Activated CD4-positive, alpha-beta memory T cell treated with anti-CD3 and anti-CD28 coated beads, Interleukin-2, amount 10 ng/mL, durations not matched to agents 7 days and 5 days (primary cell): ENCODE measurements at regions not wholly inside any gene's neighbourhood (a gene's known extent, or its start where the extent isn't known, plus 50 kb on each side); places are given as distances from the start of the nearest gene placed in this dataset.
A peak's percentile ranks its signal among the peaks of the same experiment; 100 is the strongest.

Experiments
- CTCF ChIA-PET: fragments of 350-600 bp; sonication (Branson Sonifier 250); formaldehyde crosslinking; loops from one replicate; lab custom pipeline; 2021; ENCODE audit warnings: antibody characterized with exemption, inconsistent platforms; lab: Charles Lee
- POLR2A ChIA-PET: fragments of 350-600 bp; sonication (Branson Sonifier 250); formaldehyde crosslinking; loops from one replicate; lab custom pipeline; 2021; ENCODE audit warnings: antibody characterized with exemption; lab: Charles Lee
- DNase-seq: peaks from one replicate; pipeline ENCODE4 v3.0.0-alpha.2; 2020
- H3K27ac Mint-ChIP-seq: one replicate; pipeline ENCODE4 v1.8.0; 2021; ENCODE audit warnings: mild to moderate bottlenecking, mixed read lengths
- H3K27me3 Mint-ChIP-seq: one replicate; pipeline ENCODE4 v1.8.0; 2021; ENCODE audit warnings: mixed read lengths
- H3K36me3 Mint-ChIP-seq: one replicate; pipeline ENCODE4 v1.8.0; 2021; ENCODE audit warnings: low read depth, mixed read lengths
- H3K4me1 Mint-ChIP-seq: one replicate; pipeline ENCODE4 v1.8.0; 2021; ENCODE audit warnings: mixed read lengths
- H3K4me3 Mint-ChIP-seq: one replicate; pipeline ENCODE4 v1.8.0; 2021; ENCODE audit warnings: mild to moderate bottlenecking, mixed read lengths
- H3K9me3 Mint-ChIP-seq: one replicate; pipeline ENCODE4 v1.8.0; 2021; ENCODE audit warnings: mixed read lengths

GRCh38 chr2:226217191-226217590 is 582.4 kb downstream of the IRS1 start:
- no peak for DNase-seq
- Mint-ChIP-seq H3K9me3 (no peaks in the 10 kb centered on the region), H3K27me3 (peaks cover 4% of the 10 kb centered on the region), H3K4me3 (no peak overlapping the region), H3K36me3 (no peaks in the 10 kb centered on the region), H3K27ac (no peak overlapping the region), H3K4me1 (no peaks in the 10 kb centered on the region)
- POLR2A ChIA-PET: no interaction called here
- CTCF ChIA-PET: interaction anchor here (3.6 kb wide), 1 partner anchor 585 kb away, joined by 50 read pairs; the partner anchor contains the start of gene IRS1

GRCh38 chr2:226216575-226216974 is 583.0 kb downstream of the IRS1 start:
- Mint-ChIP-seq H3K4me3 (no peak overlapping the region), H3K36me3 (no peaks in the 10 kb centered on the region), H3K9me3 (no peaks in the 10 kb centered on the region), H3K4me1 (no peaks in the 10 kb centered on the region), H3K27ac (no peak overlapping the region), H3K27me3 (peaks cover 4% of the 10 kb centered on the region)
- ChIA-PET POLR2A (no interaction called here), CTCF (interaction anchor here (0.6 to 3.6 kb wide), 4 partner anchors 34 to 769 kb away, joined by 3 to 50 read pairs (median 8); partner anchors contain the start of gene IRS1)
- DNase-seq: no peak

- peak; percentile 64 for DNase-seq
- H3K9me3 Mint-ChIP-seq: no peaks in the 10 kb centered on the region
- H3K4me3 Mint-ChIP-seq: no peak overlapping the region
- CTCF ChIA-PET: interaction anchor here (0.6 to 3.6 kb wide), 11 partner anchors 9 to 769 kb away, joined by 3 to 50 read pairs (median 4); partner anchors contain the start of gene IRS1
- H3K4me1 Mint-ChIP-seq: no peaks in the 10 kb centered on the region
- POLR2A ChIA-PET: no interaction called here
- peaks cover 4% of the 10 kb centered on the region for H3K27me3 Mint-ChIP-seq
- H3K27ac Mint-ChIP-seq: no peak overlapping the region
- H3K36me3 Mint-ChIP-seq: no peaks in the 10 kb centered on the region
These were observed 583.6 kb downstream of the IRS1 start for GRCh38 chr2:226215902-226216503.

- POLR2A ChIA-PET: no interaction called here
- CTCF ChIA-PET: interaction anchor here (0.6 to 1.0 kb wide), 2 partner anchors 458 to 589 kb away, joined by 3 read pairs; no protein-coding TSS in a partner anchor
- no peak overlapping the region for H3K27ac Mint-ChIP-seq
- H3K36me3 Mint-ChIP-seq: no peaks in the 10 kb centered on the region
- H3K9me3 Mint-ChIP-seq: no peaks in the 10 kb centered on the region
- H3K4me3 Mint-ChIP-seq: no peak overlapping the region
- H3K4me1 Mint-ChIP-seq: no peaks in the 10 kb centered on the region
- H3K27me3 Mint-ChIP-seq: peaks cover 4% of the 10 kb centered on the region
- DNase-seq: no peak
These were observed 585.9 kb downstream of the IRS1 start for GRCh38 chr2:226213717-226214116.

GRCh38 chr2:226211439-226211838 is 588.2 kb downstream of the IRS1 start:
- H3K27me3 Mint-ChIP-seq: peaks cover 4% of the 10 kb centered on the region
- H3K4me3 Mint-ChIP-seq: no peak overlapping the region
- no peaks in the 10 kb centered on the region for H3K36me3 Mint-ChIP-seq
- H3K4me1 Mint-ChIP-seq: no peaks in the 10 kb centered on the region
- ChIA-PET POLR2A (no interaction called here), CTCF (no interaction called here)
- H3K9me3 Mint-ChIP-seq: no peaks in the 10 kb centered on the region
- H3K27ac Mint-ChIP-seq: no peak overlapping the region
- DNase-seq: no peak

- Mint-ChIP-seq H3K36me3 (no peaks in the 10 kb centered on the region), H3K27ac (no peak overlapping the region), H3K27me3 (peaks cover 2% of the 10 kb centered on the region), H3K4me1 (no peaks in the 10 kb centered on the region), H3K4me3 (no peak overlapping the region), H3K9me3 (no peaks in the 10 kb centered on the region)
- ChIA-PET POLR2A (no interaction called here), CTCF (no interaction called here)
- no peak for DNase-seq
These were observed 590.9 kb downstream of the IRS1 start for GRCh38 chr2:226208726-226209125.

GRCh38 chr2:226207671-226208070 is 591.9 kb downstream of the IRS1 start:
- H3K4me3 Mint-ChIP-seq: no peak overlapping the region
- no peak overlapping the region for H3K27ac Mint-ChIP-seq
- H3K9me3 Mint-ChIP-seq: no peaks in the 10 kb centered on the region
- no peak for DNase-seq
- no peaks in the 10 kb centered on the region for H3K27me3 Mint-ChIP-seq
- POLR2A ChIA-PET: no interaction called here
- H3K36me3 Mint-ChIP-seq: no peaks in the 10 kb centered on the region
- CTCF ChIA-PET: interaction anchor here (1.4 kb wide), 1 partner anchor 8 kb away, joined by 3 read pairs; no protein-coding TSS in a partner anchor
- no peaks in the 10 kb centered on the region for H3K4me1 Mint-ChIP-seq

GRCh38 chr2:226199555-226199954 is 600.1 kb downstream of the IRS1 start:
- Mint-ChIP-seq H3K36me3 (no peaks in the 10 kb centered on the region), H3K27me3 (no peaks in the 10 kb centered on the region), H3K4me1 (no peaks in the 10 kb centered on the region), H3K27ac (no peak overlapping the region), H3K9me3 (no peaks in the 10 kb centered on the region), H3K4me3 (no peak overlapping the region)
- DNase-seq: no peak
- ChIA-PET CTCF (no interaction called here), POLR2A (no interaction called here)

- no peaks in the 10 kb centered on the region for H3K27me3 Mint-ChIP-seq
- ChIA-PET CTCF (no interaction called here), POLR2A (no interaction called here)
These were observed 600.7 kb downstream of the IRS1 start for GRCh38 chr2:226198956-226199355.

GRCh38 chr2:226190479-226191252 is 609.0 kb downstream of the IRS1 start:
- ChIA-PET CTCF (no interaction called here), POLR2A (no interaction called here)
- Mint-ChIP-seq H3K27me3 (no peaks in the 10 kb centered on the region), H3K36me3 (no peaks in the 10 kb centered on the region), H3K27ac (no peak overlapping the region), H3K9me3 (no peaks in the 10 kb centered on the region), H3K4me3 (no peak overlapping the region), H3K4me1 (no peaks in the 10 kb centered on the region)
- no peak for DNase-seq

More at GRCh38 chr2:226198956-226199355, 600.7 kb downstream of the IRS1 start:
- Mint-ChIP-seq H3K9me3 (no peaks in the 10 kb centered on the region), H3K4me3 (no peak overlapping the region), H3K27ac (no peak overlapping the region), H3K36me3 (no peaks in the 10 kb centered on the region), H3K4me1 (no peaks in the 10 kb centered on the region)
- no peak for DNase-seq

GRCh38 chr2:226189061-226189460 is 610.6 kb downstream of the IRS1 start:
- ChIA-PET POLR2A (no interaction called here), CTCF (no interaction called here)
- H3K9me3 Mint-ChIP-seq: no peaks in the 10 kb centered on the region
- no peak overlapping the region for H3K27ac Mint-ChIP-seq
- DNase-seq: no peak
- H3K4me1 Mint-ChIP-seq: no peaks in the 10 kb centered on the region
- no peaks in the 10 kb centered on the region for H3K36me3 Mint-ChIP-seq
- no peak overlapping the region for H3K4me3 Mint-ChIP-seq
- no peaks in the 10 kb centered on the region for H3K27me3 Mint-ChIP-seq

GRCh38 chr2:226187616-226188015 is 612.0 kb downstream of the IRS1 start:
- no peak overlapping the region for H3K27ac Mint-ChIP-seq
- no peak overlapping the region for H3K4me3 Mint-ChIP-seq
- no peak for DNase-seq
- ChIA-PET CTCF (no interaction called here), POLR2A (no interaction called here)
- H3K36me3 Mint-ChIP-seq: no peaks in the 10 kb centered on the region
- no peaks in the 10 kb centered on the region for H3K4me1 Mint-ChIP-seq
- H3K9me3 Mint-ChIP-seq: no peaks in the 10 kb centered on the region
- H3K27me3 Mint-ChIP-seq: no peaks in the 10 kb centered on the region

GRCh38 chr2:226187156-226187555 is 612.5 kb downstream of the IRS1 start:
- no peaks in the 10 kb centered on the region for H3K36me3 Mint-ChIP-seq
- H3K4me1 Mint-ChIP-seq: no peaks in the 10 kb centered on the region
- ChIA-PET POLR2A (no interaction called here), CTCF (no interaction called here)
- DNase-seq: no peak
- H3K27me3 Mint-ChIP-seq: no peaks in the 10 kb centered on the region
- H3K4me3 Mint-ChIP-seq: no peak overlapping the region
- no peaks in the 10 kb centered on the region for H3K9me3 Mint-ChIP-seq
- no peak overlapping the region for H3K27ac Mint-ChIP-seq
